IMR-90 (cell line): ENCODE measurements at regions not wholly inside any gene's neighbourhood (a gene's known extent, or its start where the extent isn't known, plus 50 kb on each side); places are given as distances from the start of the nearest gene placed in this dataset.

Experiments used
- ATAC-seq: fragments of 200-7000 bp; cut with Tn5 transposase; 2 replicates; pipeline ENCODE4 v1.9.1; 2020; ENCODE audit warnings: low read depth, mild to moderate bottlenecking, moderate library complexity
- BruUV-seq: library from RNA; stranded (reverse); fragments of 400-500 nt; replicated peaks from 2 replicates; lab custom pipeline; 2021; lab: Mats Ljungman, UMichigan
- CTCF ChIA-PET: fragments of 300-600 bp; formaldehyde crosslinking; extraction: SDS; loops from one replicate; lab custom pipeline; 2021; ENCODE audit warnings: antibody characterized with exemption; lab: Yijun Ruan, JAX
- POLR2A ChIA-PET: fragments of 300-600 bp; sonication (Branson Sonifier 250); formaldehyde crosslinking; loops from one replicate; lab custom pipeline; 2022; ENCODE audit warnings: antibody characterized with exemption; ENCODE audit not compliant: unreplicated experiment; lab: Charles Lee
- DNase-seq: peaks from one replicate; pipeline ENCODE4 v3.0.0; 2013
- H2AFZ ChIP-seq: replicated peaks from 2 replicates; pipeline ENCODE3; 2013; ENCODE audit warnings: low read length, mild to moderate bottlenecking; ENCODE audit not compliant: poor library complexity
- H2AK5ac ChIP-seq: 2 replicates; pipeline ENCODE4 v1.6.1; 2013; ENCODE audit warnings: low read depth, low read length, inconsistent platforms
- H2AK9ac ChIP-seq: replicated peaks from 2 replicates; pipeline ENCODE3; 2013; ENCODE audit warnings: mild to moderate bottlenecking, low read depth, low read length, moderate library complexity; ENCODE audit not compliant: poor library complexity
- H2BK120ac ChIP-seq: 2 replicates; pipeline ENCODE4 v1.6.1; 2013; ENCODE audit warnings: low read depth, low read length, inconsistent platforms
- H2BK15ac ChIP-seq: 3 replicates; pipeline ENCODE4 v1.6.1; 2013; ENCODE audit warnings: low read depth, low read length, inconsistent platforms
- H2BK20ac ChIP-seq: 2 replicates; pipeline ENCODE4 v1.6.1; 2013; ENCODE audit warnings: low read depth, mild to moderate bottlenecking, inconsistent platforms, low read length, moderate library complexity
- H2BK5ac ChIP-seq: 2 replicates; pipeline ENCODE4 v1.6.1; 2013; ENCODE audit warnings: mild to moderate bottlenecking, low read depth, low read length, inconsistent platforms; ENCODE audit not compliant: poor library complexity, severe bottlenecking
- H3K14ac ChIP-seq: replicated peaks from 2 replicates; pipeline ENCODE4 v1.6.1; 2013; ENCODE audit warnings: low read depth, low read length, inconsistent platforms
- H3K18ac ChIP-seq: 2 replicates; pipeline ENCODE4 v1.6.1; 2013; ENCODE audit warnings: low read depth, low read length, control low read depth
- H3K23ac ChIP-seq: 2 replicates; pipeline ENCODE4 v1.6.1; 2013; ENCODE audit warnings: low read depth, low read length, inconsistent platforms
- H3K27ac ChIP-seq: 2 replicates; pipeline ENCODE4 v1.5.1; 2013; ENCODE audit warnings: mild to moderate bottlenecking, control low read depth, low read length; ENCODE audit not compliant: insufficient read depth
- H3K27me3 ChIP-seq: 2 replicates; pipeline ENCODE4 v1.6.1; 2013; ENCODE audit warnings: low read length; ENCODE audit not compliant: control insufficient read depth, insufficient read depth
- H3K36me3 ChIP-seq: 2 replicates; pipeline ENCODE4 v1.6.1; 2013; ENCODE audit warnings: low read length, mixed read lengths; ENCODE audit not compliant: control insufficient read depth, insufficient read depth
- H3K4ac ChIP-seq: 2 replicates; pipeline ENCODE4 v1.6.1; 2013; ENCODE audit warnings: low read depth, low read length, inconsistent platforms
- H3K4me1 ChIP-seq: 2 replicates; pipeline ENCODE4 v1.6.1; 2013; ENCODE audit warnings: low read length, mixed read lengths; ENCODE audit not compliant: control insufficient read depth, insufficient read depth
- H3K4me2 ChIP-seq: 2 replicates; pipeline ENCODE4 v1.6.1; 2013; ENCODE audit warnings: low read depth, mild to moderate bottlenecking, control low read depth, low read length, moderate library complexity
- H3K4me3 ChIP-seq: 2 replicates; pipeline ENCODE4 v1.5.1; 2013; ENCODE audit warnings: low read depth, mild to moderate bottlenecking, control low read depth, low read length, moderate library complexity; ENCODE audit not compliant: insufficient read depth
- H3K56ac ChIP-seq: 2 replicates; pipeline ENCODE4 v1.6.1; 2013; ENCODE audit warnings: low read length, inconsistent platforms; ENCODE audit not compliant: insufficient read depth; ENCODE audit errors: extremely low read depth
- H3K79me1 ChIP-seq, 2 experiments: 2 replicates each; pipeline ENCODE4 v1.6.1; 2013; ENCODE audit warnings: low read length in 2 of 2, inconsistent platforms in 1 of 2, low read depth in 1 of 2
- H3K9ac ChIP-seq: 2 replicates; pipeline ENCODE4 v1.6.1; 2013; ENCODE audit warnings: low read depth, low read length, control low read depth
- H3K9me1 ChIP-seq: 2 replicates; pipeline ENCODE4 v1.6.1; 2013; ENCODE audit warnings: low read length, inconsistent platforms; ENCODE audit not compliant: insufficient read depth
- H3K9me3 ChIP-seq: 2 replicates; pipeline ENCODE4 v1.6.1; 2013; ENCODE audit warnings: low read length; ENCODE audit not compliant: control insufficient read depth, insufficient read depth
- H4K20me1 ChIP-seq: 2 replicates; pipeline ENCODE4 v1.6.1; 2013; ENCODE audit warnings: low read length, inconsistent platforms; ENCODE audit not compliant: insufficient read depth
- H4K5ac ChIP-seq: 2 replicates; pipeline ENCODE4 v1.6.1; 2013; ENCODE audit warnings: mild to moderate bottlenecking, low read depth, low read length, control low read depth
- H4K8ac ChIP-seq, 2 experiments: 2 replicates each; pipeline ENCODE4 v1.6.1; 2013; ENCODE audit warnings: low read depth in 2 of 2, low read length in 2 of 2, control low read depth in 1 of 2, inconsistent platforms in 1 of 2
- H4K91ac ChIP-seq: 2 replicates; pipeline ENCODE4 v1.6.1; 2013; ENCODE audit warnings: low read depth, low read length, inconsistent platforms; ENCODE audit not compliant: insufficient read depth
- CTCF ChIP-seq: conservative IDR thresholded peaks from 2 replicates; pipeline ENCODE4 v1.5.1; 2012; ENCODE audit warnings: mild to moderate bottlenecking, low read depth, low read length, improper control_type of control experiment
- WGBS, 2 experiments: methylation state at CpG; one replicate each; pipeline versions ENCODE4 v1.1.5 to v1.1.7; 2013; ENCODE audit warnings: missing lambda C conversion rate in 2 of 2; ENCODE audit not compliant: insufficient read length in 1 of 2; ENCODE audit errors: extremely low coverage in 2 of 2; 5-methylcytosine and 5-hydroxymethylcytosine counted together
- dilution Hi-C: fragments of 300-500 bp; cut with HindIII; formaldehyde crosslinking; loops from one replicate; pipeline ENCODE4 v1.14.3; 2018; ENCODE audit warnings: low sequenced_read_pairs; ENCODE audit not compliant: unreplicated experiment
- in situ Hi-C: fragments of 300-500 bp; cut with MboI; formaldehyde crosslinking; loops from 3 replicates; pipeline ENCODE4 v1.14.3; 2019; ENCODE audit warnings: low sequenced_read_pairs, inconsistent platforms, mixed read lengths
- intact Hi-C: fragments of 100-400 bp; cut with micrococcal nuclease; formaldehyde crosslinking; loops from 2 replicates; pipeline ENCODE4 v1.10.0; 2022

- H3K79me1 ChIP-seq, result no peaks in the 10 kb centered on the region
- intact Hi-C loops, result no loop called here
- DNase-seq (no peak), ATAC-seq (no peak)
- no peaks in the 10 kb centered on the region for H3K36me3 ChIP-seq
- H3K4me3 ChIP-seq, result no peak overlapping the region
- H4K5ac ChIP-seq, result no peak overlapping the region
- peaks cover 4% of the 10 kb centered on the region; the same call in 1 of the 2 replicates for H3K27me3 ChIP-seq
- no peak overlapping the region for H4K91ac ChIP-seq
- in situ Hi-C loops, result no loop called here
- no peak overlapping the region for H3K4me2 ChIP-seq
- no peak overlapping the region for H2BK15ac ChIP-seq
- no peaks in the 10 kb centered on the region for H3K9me1 ChIP-seq
- no peak overlapping the region for H4K8ac ChIP-seq
- H3K56ac ChIP-seq, result no peak overlapping the region
- POLR2A ChIA-PET, result no interaction called here
- TF ChIP-seq CTCF, result no peak
- no peak overlapping the region for H2AK5ac ChIP-seq
- H3K4ac ChIP-seq, result no peak overlapping the region
- H3K18ac ChIP-seq, result no peak overlapping the region
- no peak overlapping the region for H3K27ac ChIP-seq
- no peak overlapping the region for H2AFZ ChIP-seq
- H3K9ac ChIP-seq, result no peak overlapping the region
- H2BK120ac ChIP-seq, result no peak overlapping the region
- dilution Hi-C loops, result no loop called here
- no peaks in the 10 kb centered on the region; the same call in 1 of the 2 replicates for H3K9me3 ChIP-seq
- BruUV-seq, result no TSS peak
- no peaks in the 10 kb centered on the region for H3K4me1 ChIP-seq
- H2BK5ac ChIP-seq, result no peak overlapping the region
- H2BK20ac ChIP-seq, result no peak overlapping the region
- H3K23ac ChIP-seq, result no peak overlapping the region
- no peak overlapping the region for H3K14ac ChIP-seq
- no peaks in the 10 kb centered on the region; the same call in 1 of the 2 replicates for H4K20me1 ChIP-seq
- no peak overlapping the region for H2AK9ac ChIP-seq
- CTCF ChIA-PET, result no interaction called here
- 62% methylated on average over 8 of the region's 20 CpGs; no CpG with 5 or more reads in 1 of the 2 experiments for WGBS, 2 experiments
Measured at GRCh38 chr11:70739811-70740487, 341.6 kb downstream of the CTTN start.
